ENCODE measurements at regions not wholly inside any gene's neighbourhood (a gene's known extent, or its start where the extent isn't known, plus 50 kb on each side); places are given as distances from the start of the nearest gene placed in this dataset.

DNA sequence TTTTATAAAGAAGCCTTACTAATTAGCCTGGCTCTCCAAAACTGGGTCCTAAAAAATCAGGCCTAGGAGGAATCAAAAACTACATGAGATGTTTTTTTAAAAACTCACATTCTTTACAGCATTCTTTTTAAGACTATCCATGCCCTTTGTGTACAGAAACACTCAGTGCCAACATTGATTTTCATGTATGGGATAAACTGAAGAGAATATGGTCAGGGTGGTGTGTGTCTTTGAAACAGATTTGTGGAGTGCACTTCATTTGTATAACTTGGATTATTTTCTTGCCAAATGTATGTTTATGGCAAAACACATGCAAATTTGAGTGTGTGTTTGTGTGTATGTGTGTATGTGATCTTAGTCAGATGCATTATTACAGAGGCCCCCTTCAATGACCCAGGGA lies 283.6 kb upstream of the ATP5MC3 start:
- H3K27ac ChIP-seq, result no peak overlapping the region
- TF ChIP-seq CTCF (conservative IDR thresholded peaks at IDR 0.05), result no peak
- no peak for TF ChIP-seq ZFX (IDR thresholded peaks at IDR 0.05)

- TF ChIP-seq CTCF (conservative IDR thresholded peaks at IDR 0.05), result no peak
- TF ChIP-seq ZFX (IDR thresholded peaks at IDR 0.05), result no peak
- H3K27ac ChIP-seq, result no peak overlapping the region
Measured at GRCh38 chr2:175464311-175464670, 282.8 kb upstream of the ATP5MC3 start.

DNA sequence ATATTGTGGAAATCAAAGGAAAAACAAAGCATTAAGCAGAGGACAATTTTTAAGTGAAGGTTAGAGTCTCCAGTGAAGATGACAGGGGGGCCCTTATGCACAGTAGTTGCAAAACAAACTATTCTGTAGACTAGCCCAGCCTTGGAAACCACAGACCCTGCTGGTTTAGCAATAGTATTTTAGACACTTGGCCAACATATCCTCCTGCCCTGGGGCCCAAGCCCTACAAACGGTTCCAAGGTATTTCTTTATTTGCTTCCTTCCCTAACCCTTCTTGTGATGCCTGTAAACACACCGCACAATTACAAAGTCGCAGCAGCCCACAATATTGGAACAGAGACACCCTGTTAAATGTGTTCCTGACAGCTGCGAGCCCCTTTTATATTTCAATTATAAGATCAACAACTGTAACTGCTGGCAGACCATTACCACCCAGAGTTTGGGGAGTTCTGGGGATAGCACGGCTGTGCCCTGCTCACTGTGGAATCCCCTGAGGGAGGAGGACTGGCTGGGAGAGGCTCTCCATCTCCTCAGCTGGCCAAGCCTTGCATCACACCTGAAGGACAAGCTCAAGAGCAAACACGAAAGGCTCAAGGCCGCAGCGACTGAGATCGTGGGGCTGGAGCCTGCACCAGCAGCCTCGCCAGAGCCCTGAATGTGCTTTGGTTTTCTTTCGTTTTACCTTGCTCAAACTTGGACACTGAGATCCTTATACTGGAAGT lies 282.2 kb upstream of the ATP5MC3 start:
- TF ChIP-seq CTCF (conservative IDR thresholded peaks at IDR 0.05) (no peak), ZFX (IDR thresholded peaks at IDR 0.05) (no peak)
- H3K27ac ChIP-seq, result no peak overlapping the region

DNA sequence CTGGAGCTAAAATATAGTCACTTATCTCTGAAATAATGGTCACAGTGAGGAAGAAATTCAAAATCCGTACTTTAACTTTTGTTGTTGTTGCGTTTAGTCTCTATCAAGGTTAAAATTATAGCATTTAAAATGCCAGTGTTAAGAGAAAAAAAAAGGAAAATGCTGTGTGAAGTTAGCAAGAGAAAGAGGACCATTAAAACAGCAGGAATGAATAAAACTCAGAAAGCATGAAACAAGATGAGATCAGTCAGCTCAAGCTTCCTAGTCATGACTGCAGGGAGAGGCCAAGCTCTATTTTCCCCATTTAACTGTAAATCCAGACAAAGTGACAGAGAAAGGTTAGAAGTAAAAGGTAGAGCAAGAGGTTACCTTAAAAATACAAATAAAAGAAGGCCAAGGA lies 281.7 kb upstream of the ATP5MC3 start:
- H3K27ac ChIP-seq, result no peak overlapping the region
- TF ChIP-seq ZFX (IDR thresholded peaks at IDR 0.05) (no peak), CTCF (conservative IDR thresholded peaks at IDR 0.05) (no peak)

- no peak for TF ChIP-seq ZFX (IDR thresholded peaks at IDR 0.05)
- TF ChIP-seq CTCF (conservative IDR thresholded peaks at IDR 0.05), result no peak
- H3K27ac ChIP-seq, result no peak overlapping the region
Measured at GRCh38 chr2:175462246-175462645, 280.7 kb upstream of the ATP5MC3 start.

GRCh38 chr2:175461839-175462238 lies 280.3 kb upstream of the ATP5MC3 start:
- TF ChIP-seq ZFX (IDR thresholded peaks at IDR 0.05) (no peak), CTCF (conservative IDR thresholded peaks at IDR 0.05) (no peak)
- no peak overlapping the region for H3K27ac ChIP-seq

- TF ChIP-seq ZFX (IDR thresholded peaks at IDR 0.05), result no peak
- TF ChIP-seq CTCF (conservative IDR thresholded peaks at IDR 0.05), result no peak
- H3K27ac ChIP-seq, result no peak overlapping the region
Measured at GRCh38 chr2:175457895-175458448, 276.5 kb upstream of the ATP5MC3 start.

Measured in C4-2B (cell line).